ENCODE measurements at regions not wholly inside any gene's neighbourhood (a gene's known extent, or its start where the extent isn't known, plus 50 kb on each side); places are given as distances from the start of the nearest gene placed in this dataset.

GRCh38 chr13:64438084-64438483, 2792.1 kb downstream of the PCDH9 start:
- TF ChIP-seq LEF1 (IDR thresholded peaks at IDR 0.05; ENCODE audit: borderline replicate concordance) = no peak
- no peak for TF ChIP-seq HDGF (IDR thresholded peaks at IDR 0.05; ENCODE audit: borderline replicate concordance)
- TF ChIP-seq NFRKB (IDR thresholded peaks at IDR 0.05) = no peak
- TF ChIP-seq FOXM1 (IDR thresholded peaks at IDR 0.05; ENCODE audit: borderline replicate concordance) = no peak
- TF ChIP-seq BHLHE40 (IDR thresholded peaks at IDR 0.05; ENCODE audit: borderline replicate concordance) = no peak
- no peak for TF ChIP-seq ZNF384 (IDR thresholded peaks at IDR 0.05)
- TF ChIP-seq SUZ12 (IDR thresholded peaks at IDR 0.05) = no peak
- no peak for TF ChIP-seq FOXK2 (IDR thresholded peaks at IDR 0.05)
- TF ChIP-seq SP1 (IDR thresholded peaks at IDR 0.05) = no peak
- TF ChIP-seq FOXA1 (IDR thresholded peaks at IDR 0.05) = no peak
- TF ChIP-seq L3MBTL2 (conservative IDR thresholded peaks at IDR 0.05) = no peak
- TF ChIP-seq PKNOX1 (IDR thresholded peaks at IDR 0.05) = no peak
- no peak for TF ChIP-seq TARDBP (IDR thresholded peaks at IDR 0.05)

Data from HEK293T (cell line).